ENCODE measurements at regions not wholly inside any gene's neighbourhood (a gene's known extent, or its start where the extent isn't known, plus 50 kb on each side); places are given as distances from the start of the nearest gene placed in this dataset.

DNA sequence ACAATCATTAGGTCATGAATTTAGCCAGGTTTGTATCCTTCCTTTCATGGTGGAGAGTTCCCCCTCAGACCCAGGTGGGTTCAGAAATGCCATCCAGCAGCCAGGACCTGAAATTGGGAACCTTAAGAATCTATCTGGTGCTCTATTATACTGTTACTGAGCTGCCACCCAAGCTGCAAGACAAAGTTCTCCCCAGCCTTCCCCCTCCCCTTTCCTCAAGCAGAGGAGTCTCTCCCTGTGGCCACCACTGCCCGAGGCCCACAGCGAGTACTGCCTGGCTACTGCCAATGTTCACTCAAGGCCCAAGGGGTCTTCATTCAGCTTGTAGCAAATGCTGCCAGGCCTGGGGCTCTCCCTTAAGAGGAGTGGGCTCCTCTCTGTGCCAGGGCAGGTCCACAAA is 133.8 kb downstream of the TMEM38B start:
- DNase-seq, result no peak

DNA sequence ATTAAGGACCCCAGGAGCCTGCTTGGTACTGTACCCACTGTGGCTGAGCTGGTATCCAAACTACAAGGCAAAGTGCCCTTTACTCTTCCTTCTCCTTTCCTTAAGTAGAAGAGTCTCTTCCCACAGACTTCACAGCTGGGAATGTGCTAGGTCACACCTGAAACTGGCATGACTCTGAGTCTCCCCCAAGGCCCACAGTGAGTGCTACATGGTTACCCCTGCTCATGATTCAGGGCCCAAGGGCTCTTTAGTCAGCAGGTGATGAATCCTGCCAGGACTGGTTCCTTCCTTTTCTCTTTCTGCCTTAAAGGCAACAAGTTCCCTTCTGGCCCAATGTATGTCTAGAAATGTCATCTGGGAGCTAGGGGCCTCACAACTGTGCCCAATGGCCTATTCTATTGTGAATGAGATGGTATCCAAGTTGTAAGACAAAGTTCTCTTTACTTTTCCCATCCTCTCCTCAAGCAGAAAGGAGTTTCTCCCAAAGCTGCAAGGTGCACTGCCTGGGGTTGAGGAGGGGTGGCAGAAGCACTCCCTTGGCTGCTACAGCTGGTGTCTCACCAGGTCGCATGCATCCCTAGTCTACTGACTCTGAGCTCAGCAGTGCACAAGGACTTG is 134.4 kb downstream of the TMEM38B start:
- DNase-seq, result no peak

DNA sequence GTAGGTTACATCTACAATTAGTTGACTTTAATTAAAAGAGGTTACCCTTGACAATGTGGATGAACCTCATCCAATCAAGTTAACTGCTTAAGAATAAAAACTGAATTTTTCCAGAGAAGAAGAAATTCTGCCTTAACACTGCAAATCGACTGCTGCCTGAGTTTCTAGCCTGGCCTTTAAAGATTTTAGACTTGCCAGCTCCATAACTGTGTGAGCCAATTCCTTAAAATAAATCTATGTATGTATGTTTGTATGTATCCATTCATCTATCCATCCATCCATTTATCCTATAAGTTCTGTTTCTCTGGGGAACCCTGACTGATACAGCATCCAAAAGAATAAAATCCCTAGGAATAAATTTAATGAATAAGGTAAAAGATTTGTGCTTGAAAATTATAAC is 136.1 kb downstream of the TMEM38B start:
- DNase-seq, result no peak

DNA sequence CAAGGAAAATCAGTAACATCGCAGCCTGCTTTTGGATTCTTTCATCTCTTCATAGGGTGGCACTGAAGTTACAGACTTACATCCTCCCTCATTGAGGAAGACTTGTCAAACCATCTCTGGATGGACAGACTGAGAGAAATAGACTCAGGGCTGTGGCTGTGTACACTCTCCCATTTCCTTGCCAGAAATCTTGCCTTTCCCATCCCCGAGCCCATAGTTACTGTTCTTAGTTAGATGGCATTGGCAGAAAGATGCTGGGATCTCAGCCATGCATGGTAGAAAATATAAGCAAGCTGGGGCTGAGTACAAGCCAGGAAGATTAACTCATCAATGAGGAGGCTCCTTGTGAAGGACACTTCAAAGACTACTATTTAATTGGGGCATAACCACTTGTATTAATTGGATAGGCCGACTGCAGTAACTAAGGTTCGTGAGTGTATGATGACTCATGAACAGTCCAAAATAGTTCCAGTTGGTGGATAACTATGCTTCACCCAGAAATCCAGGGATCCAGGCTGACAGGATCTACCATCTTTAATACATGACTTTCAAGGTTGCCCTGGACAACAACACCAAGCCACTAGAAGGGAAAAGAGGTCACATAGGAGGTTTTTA is 137.9 kb downstream of the TMEM38B start:
- no peak for DNase-seq

DNA sequence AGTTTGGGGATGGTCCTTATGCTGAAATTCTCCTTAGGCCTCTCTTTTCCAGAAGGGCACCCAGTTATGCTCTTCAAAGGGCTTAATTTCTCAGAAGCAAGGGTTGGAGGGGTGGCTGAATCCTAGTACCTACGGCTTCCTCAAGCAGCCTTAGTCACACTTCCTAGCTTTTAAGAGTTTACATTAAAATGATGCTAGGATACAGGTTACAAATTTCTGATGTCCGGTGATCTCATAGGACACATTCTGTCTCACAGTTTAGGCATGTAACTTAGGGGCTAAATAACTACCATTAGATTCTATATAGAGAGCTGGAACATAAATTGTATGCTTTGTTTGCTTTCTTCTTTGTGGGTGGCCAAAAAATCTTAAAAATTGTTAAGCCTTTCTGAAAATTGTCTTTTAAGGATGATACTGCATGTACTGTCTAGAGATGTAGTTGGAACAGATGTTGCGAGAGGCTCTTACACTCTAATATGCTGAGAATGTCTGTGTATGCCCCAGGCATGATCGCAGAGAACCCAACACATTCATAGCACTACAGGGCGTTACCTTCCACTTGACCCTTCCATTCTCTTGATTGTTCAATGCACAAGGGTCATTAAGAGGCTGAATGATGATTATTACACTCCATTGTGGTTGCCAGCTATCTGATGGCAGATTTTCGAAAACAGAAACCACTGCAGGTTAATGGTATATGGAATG is 139.1 kb downstream of the TMEM38B start:
- DNase-seq, result no peak

DNA sequence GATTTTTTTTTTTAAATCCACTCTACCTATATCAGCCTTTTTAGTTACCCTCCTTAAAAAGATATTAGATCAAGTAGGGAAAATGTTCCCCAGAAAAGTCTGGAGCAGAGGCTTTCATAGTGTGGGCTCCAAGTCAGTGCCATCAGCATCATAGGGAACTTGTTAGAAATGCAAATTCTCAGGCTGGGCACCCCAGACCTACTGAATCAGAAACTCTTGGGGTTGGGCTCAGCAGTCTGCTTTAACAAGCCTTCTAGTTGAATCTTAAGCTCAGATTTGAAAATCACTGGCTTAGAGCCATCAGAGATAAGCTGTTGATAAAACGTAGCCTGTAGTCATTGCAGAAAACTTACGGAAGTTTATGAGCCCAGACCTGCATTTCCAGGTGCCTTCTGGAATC is 140.1 kb downstream of the TMEM38B start:
- DNase-seq, result no peak

DNA sequence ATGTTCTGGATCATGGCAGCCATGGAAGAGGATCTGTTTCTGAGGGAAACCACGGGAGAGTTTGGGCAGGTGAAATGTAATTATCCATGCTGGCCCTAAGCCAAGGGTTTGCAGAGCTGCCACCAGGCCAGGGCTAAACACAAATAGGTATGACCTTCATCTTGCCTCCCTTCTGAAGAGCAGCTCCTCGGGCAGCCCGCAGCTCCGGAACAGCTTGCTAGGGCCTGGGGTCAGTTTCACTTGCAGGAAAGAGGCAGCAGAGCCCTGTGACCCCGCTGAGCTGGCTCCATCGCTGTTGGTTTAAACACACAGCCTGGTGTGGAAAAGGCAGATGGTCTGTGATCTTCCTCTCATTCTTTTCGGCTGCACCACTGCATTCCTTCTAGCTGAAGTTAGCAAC is 141.4 kb downstream of the TMEM38B start:
- DNase-seq, result no peak

DNA sequence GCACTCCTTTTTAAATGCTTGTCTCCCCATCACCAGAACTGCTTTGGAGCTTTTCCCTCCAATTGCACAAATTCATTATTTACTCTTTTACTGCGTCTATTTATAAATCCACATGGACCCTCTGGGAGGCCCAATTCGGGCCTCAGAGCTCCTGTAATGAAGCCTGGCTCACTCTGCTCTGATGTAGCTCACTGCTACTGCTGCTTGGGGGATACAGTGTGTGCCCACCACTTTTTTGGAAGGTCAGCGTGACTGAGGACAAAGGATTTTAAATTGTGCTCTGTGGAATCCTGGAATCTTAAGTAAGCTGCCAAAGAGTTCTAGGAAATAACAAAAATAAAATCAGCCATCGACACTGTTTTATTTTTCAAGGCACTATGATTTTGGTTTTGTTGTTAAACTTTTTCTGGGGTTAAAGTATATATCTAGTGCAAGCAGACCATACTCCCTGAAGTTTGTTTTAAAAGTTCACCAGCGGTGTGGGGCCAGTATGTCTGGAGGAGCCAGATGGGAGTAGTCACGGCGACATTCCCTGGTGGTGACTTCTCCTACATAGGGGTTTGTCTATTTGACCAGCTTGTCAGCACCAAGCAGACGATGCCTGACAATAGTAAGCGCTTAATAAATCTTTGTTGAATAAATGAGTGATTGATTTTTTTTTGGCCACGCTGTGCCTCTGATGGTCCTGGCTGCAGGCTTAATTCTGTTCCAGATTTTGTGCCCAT is 142.8 kb downstream of the TMEM38B start:
- DNase-seq, result no peak

DNA sequence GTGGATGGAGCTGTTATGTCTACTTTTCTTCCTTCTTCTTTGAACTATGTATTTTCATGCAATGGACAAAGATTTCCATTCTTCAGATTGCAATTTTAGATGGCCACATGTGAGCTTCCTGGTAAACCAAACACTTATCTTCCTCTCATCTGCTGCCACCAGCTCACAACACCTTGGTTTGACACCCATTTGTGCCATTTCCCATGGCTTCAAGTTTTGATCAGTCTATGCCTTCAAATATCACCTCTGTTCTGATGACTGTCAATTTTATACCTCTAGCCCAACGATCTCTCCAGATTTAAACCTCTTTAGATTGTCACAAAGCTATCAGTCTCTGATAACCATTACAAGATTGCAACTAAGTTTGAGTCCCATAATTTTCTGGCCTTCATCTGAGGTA is 147.2 kb downstream of the TMEM38B start:
- DNase-seq, result no peak

DNA sequence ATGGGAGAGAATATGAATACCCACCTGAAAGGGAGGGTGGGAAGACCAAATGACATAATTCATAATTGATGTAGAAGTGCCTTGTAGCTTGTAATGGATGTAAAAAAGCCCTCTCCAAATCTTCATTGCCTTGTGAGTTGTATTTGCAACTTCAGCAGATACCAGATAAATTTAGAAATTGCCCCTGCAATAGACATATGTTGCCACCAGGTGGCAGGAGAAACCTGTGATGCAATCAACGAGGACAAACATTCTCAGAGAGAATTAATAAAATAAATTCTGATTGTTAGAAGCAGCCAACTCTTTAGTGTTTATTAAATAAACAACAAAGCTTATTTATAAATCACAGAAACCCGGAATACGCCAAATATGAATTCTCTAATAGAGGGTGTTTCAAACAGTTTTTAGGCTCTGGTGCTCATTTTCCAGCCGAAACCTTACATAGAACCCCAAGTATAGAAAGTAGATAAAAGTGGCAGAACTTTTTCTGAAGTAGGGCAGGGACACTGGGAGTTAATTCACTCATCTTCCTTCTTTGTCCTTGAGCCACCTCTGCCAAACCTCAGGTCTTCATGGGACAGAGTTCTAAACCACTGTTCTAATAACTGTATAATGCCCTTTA is 147.8 kb downstream of the TMEM38B start:
- DNase-seq, result no peak

DNA sequence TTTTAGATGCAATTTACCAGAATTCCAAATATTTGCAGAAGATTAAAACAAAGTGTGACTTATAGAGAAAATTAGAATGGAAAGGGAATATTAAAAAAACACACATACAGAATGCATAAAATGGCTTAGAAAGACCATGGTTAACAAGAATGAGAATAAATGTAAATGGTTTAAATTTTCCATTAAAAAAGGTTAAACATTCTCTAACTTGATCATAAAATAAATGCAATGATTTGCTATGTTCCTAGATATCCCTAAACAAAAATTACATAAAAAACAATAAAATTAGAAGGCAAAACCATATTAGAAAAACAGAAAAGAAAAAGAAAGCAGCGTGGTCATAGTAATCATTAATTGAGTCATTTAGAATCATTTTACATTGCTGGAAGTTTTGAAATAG is 152.5 kb downstream of the TMEM38B start:
- no peak for DNase-seq

DNA sequence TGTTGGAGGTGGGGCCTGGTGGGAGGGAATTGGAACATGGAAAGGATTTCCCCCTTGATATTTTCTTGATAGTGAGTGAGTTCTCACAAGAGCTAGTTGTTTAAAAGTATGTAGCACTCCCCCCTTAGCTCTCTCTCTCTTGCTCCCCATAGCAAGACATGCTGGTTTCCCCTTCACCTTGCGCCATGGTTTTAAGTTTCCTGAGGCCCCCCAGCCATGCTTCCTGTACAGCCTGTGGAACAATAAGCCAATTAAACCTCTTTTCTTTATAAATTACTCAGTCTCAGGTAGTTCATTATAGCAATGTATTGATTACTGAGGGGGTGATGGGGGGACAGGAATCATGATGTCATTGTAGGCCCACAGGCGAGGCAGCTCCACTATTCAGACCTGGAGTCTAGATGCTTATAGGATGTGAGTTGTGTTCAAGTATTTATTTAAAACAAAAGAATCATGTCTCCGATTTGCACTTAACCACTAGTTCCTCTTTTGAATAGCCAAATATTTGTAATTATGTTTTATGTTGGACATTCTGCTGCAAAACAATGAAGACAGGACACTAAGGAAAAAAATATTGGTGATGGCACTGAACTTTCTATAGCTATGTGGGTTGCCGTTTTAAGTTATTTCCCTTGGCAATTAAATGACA is 156.6 kb downstream of the TMEM38B start:
- DNase-seq, result no peak

DNA sequence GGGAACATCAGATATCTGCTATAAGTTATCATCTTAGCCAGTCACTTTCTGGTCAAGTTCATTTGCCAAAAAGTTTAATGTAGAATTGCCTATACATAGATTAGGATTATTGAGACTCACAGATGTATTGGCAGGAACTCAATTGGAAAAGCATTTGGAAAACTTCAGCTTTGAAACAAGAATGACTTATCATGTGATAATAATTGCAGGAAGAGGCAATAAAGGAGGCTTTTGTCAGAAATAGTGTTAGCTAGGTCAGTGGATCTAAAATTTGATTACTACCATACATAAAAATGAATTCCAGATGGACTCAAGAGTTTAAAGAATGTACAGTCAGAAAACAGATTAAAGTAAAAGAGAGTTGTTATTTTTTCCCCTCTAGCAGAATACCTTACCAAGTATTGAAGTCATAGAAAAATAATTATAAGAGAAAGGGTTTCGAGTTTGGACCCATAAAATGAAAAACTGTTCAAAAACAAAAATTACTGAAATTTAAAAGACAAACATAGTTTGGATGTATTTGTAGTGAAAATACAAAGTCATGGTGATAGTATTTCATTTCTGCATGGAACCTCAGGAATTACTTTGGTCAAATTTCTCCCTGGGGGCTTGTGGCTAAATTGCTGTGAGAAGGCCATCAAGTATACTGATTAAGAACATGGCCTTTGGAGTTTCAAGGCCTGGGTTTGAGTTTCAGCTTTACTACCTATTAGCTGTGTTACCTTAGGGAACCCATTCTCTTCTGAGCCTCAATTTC is 159.9 kb downstream of the TMEM38B start:
- no peak for DNase-seq

DNA sequence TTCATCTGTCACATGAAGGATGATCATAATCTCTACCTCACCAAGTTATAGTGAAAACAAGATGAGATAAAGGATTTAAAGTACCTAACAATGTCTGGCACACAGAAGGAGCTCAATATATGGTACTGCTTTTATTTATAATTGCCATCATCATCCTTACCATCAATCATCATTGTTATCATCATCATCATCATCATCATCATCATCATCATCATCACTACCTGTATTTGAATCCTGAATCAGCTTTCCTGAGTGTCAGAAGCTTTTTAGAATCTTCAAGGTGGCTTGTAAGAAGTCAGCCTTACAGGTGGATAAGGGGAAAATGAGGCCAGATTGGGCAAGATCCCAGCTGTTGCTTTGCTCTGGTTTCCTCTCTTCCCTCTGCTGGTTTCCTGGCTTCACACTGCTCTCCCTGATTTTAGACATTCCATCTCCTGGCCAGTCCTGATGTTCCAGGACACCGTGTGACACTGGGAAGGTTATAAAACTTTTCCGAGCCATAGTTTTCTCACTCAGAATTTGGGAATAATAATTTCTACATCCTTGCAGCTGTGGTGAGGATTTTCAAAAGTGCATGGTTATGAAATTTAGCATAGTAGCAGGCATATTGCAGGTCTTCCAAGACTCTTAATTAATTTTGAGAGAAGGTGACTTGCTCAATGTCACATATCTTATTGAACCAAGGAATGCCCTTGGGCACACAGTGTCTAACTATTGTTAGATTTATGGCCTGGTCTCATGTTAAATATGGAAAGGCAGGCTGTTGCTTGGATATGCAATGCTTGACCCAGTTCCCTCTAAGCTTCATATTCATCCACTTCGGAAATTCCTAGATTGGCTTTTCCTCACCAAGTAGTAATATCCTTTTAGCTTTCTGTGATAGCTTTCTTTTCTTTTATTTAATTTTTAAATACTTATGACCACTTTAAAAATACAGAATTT is 160.7 kb downstream of the TMEM38B start:
- no peak for DNase-seq

DNA sequence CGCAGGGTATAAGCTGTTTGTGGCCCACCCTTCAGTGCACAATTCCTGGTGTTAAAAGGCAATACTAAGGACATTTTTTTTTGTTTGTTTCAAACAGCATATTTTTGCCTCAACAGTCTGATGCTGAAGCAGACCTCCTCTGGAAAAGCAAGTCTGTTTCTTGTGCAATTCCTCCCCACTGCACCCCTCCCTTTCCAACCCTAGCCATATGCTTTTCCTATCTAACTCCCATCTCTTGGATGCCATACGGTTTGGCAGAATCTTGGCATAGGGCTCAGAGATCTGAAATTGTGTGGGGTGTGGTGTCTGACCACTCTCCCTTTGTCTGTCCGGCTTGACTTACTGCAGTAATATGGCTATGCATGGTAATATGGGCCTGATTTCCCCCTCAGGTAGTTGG is 161.6 kb downstream of the TMEM38B start:
- no peak for DNase-seq

DNA sequence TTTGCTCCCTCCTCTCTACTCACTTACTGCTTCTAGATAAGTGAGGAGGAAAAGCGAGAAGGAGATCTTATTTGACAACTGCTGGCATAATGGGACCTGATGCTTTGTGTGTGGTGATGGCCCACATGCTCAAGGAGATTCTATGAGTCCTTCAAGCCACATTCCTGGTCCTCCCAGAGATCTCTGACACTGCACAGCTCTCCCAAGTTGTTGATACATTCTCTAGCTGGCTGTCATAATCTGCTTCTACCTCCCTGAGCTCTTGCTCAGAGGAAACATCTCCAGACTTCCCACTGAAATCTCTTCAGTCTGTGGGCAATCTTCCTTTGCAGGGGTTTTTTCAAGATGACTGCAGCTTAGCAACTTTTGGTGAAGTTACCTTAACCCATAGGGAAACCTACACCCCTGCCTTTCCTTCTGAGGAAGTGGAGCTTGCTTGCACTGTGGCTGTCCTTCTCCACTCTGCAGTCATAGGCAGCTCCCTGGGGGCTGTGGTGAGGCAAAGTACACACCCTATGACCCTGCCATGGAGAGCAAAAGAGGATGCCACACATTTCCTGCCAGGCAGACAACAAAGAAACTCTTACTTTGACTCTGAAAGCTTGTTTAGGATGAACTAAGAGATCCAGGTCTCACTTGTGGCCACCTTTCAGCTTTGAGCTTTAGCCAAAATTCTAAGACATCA is 163.8 kb downstream of the TMEM38B start:
- no peak for DNase-seq

DNA sequence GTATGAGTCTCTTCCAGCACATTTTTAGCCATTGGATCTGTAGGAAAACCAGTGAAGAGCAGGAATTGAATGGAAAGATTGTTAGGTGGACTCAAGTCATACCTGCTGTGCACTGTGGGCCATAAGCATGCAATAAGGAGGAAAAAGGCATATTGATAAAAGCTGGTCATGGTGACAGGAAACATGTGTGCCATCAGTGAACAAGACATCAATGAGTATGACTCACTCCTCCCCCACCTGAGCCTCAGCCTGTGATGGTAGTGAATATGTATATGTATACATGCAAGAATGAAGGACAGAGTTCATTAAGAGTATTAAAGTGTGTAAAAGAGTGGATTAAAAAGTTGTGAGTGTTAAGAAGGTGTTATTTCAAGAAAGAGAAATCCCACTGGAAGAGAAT is 164.5 kb downstream of the TMEM38B start:
- no peak for DNase-seq

DNA sequence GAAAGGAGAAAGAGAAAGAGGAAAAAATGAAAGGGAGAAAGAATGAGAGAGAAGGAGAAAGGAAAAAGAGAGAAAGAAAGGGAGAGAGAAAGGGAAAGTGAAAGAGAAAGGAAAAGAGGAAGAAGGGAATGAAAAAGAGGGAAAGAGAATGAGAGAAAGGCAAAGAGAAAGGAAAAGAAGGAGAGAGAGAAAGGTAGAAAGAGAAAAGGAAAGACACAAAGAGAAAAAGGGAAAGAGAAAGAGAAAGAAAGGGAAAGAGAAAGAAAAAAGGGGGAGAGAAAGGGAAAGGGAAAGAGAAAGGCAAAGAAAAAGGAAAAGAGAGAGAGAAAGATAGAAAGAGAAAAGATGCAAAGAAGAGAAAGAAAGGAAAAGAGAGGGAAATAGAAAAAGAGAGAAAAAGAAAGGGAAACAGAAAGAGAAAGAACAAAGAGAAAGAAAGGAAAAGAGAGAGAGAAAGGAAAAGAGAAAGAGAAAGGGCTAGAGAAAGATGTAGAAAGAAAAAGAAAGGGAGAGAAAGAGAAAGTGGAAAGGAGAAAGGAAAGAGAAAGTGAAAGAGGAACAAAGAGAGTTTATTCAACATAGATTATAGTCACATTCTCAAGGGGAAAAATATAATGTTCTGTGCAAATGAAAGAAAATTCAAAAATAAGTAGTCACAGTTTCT is 165.2 kb downstream of the TMEM38B start:
- no peak for DNase-seq

DNA sequence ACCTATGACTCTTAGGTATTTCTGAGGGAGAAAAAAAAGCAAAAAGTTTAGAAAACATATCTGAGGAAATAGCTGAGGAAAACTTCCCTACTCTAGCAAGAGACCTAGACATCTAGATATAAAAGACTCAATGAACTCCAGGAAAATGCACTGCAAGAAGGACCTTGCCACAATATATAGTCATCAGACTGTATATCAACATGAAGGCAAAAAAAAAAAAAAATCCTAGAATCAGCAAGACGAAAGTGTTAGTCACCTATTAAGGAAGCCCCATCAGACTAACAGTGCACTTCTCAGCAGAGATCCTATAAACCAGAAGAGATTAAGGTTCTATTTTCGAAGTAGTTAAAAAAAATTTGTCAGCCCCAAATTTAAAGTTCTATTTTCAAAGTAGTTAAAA is 166.2 kb downstream of the TMEM38B start:
- DNase-seq, result no peak

DNA sequence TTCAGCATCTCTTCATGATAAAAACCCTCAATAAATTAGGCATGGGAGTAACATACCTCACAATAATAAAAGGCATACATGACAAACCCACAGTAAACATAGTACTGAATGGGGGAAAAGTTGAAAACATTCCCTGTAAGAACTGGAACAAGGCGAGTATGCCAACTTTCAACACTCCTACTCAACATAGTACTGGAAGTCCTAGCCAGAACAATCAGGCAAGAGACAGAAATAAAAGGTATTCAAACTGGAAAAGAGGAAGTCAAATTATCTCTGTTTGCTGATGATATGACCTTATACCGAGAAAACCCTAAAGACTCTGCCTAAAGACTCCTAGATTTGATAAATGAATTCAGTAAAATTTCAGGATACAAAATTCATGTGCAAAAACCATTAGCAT is 167.6 kb downstream of the TMEM38B start:
- DNase-seq, result no peak
